GM12878 (cell line): ENCODE measurements at regions not wholly inside any gene's neighbourhood (a gene's known extent, or its start where the extent isn't known, plus 50 kb on each side); places are given as distances from the start of the nearest gene placed in this dataset.

Experiments used
- ATAC-seq: fragments of 200-7000 bp; cut with Tn5 transposase; 3 replicates; pipeline ENCODE4 v1.9.1; 2020; ENCODE audit warnings: mild to moderate bottlenecking, moderate library complexity
- BruUV-seq: library from RNA; stranded (reverse); fragments of 400-500 nt; replicated peaks from 2 replicates; lab custom pipeline; 2021; lab: Mats Ljungman, UMichigan
- CTCF ChIA-PET: fragments of 300-600 bp; sonication (Branson Sonifier 250); formaldehyde crosslinking; extraction: SDS; loops from one replicate; lab custom pipeline; 2021; ENCODE audit warnings: inconsistent platforms; lab: Yijun Ruan, JAX
- POLR2A ChIA-PET: fragments of 350-600 bp; formaldehyde crosslinking; extraction: SDS; loops from one replicate; lab custom pipeline; 2021; ENCODE audit warnings: inconsistent platforms; lab: Charles Lee
- RAD21 ChIA-PET: fragments of 300-600 bp; sonication (Branson Sonifier 250); formaldehyde crosslinking; loops from one replicate; lab custom pipeline; 2023; ENCODE audit warnings: antibody characterized with exemption; ENCODE audit not compliant: unreplicated experiment; lab: Charles Lee
- SMC1A ChIA-PET: fragments of 300-600 bp; sonication (Branson Sonifier 250); formaldehyde crosslinking; loops from one replicate; lab custom pipeline; 2023; ENCODE audit not compliant: unreplicated experiment, uncharacterized antibody; lab: Charles Lee
- DNase-seq: peaks from one replicate; pipeline ENCODE4 v3.0.0-alpha.2; 2011; ENCODE audit warnings: low read depth, low spot score
- FAIRE-seq: peaks from 3 replicates; lab custom pipeline; 2011; peaks lifted over from hg19 to GRCh38; lab: Jason Lieb, UNC
- H2AFZ ChIP-seq: 2 replicates; pipeline ENCODE4 v1.6.0; 2011; ENCODE audit warnings: low read depth, low read length, control low read depth; ENCODE audit not compliant: control insufficient read depth
- H3K27ac ChIP-seq: 2 replicates; pipeline ENCODE4 v1.5.1; 2011; ENCODE audit warnings: control low read depth; ENCODE audit not compliant: control insufficient read depth, insufficient read depth
- H3K27me3 ChIP-seq, 2 experiments: replicated peaks in 1 of 2; 2 replicates each; pipeline versions ENCODE4 v1.6.0 to v1.6.1; 2011; ENCODE audit warnings: low read length in 1 of 2; ENCODE audit not compliant: control insufficient read depth in 2 of 2, insufficient read depth in 2 of 2
- H3K36me3 ChIP-seq, 2 experiments: 2 replicates each; pipeline ENCODE4 v1.5.1; 2011; ENCODE audit warnings: low read length in 1 of 2; ENCODE audit not compliant: control insufficient read depth in 2 of 2, insufficient read depth in 2 of 2
- H3K4me1 ChIP-seq: 2 replicates; pipeline ENCODE4 v1.6.1; 2011; ENCODE audit warnings: mild to moderate bottlenecking, low read length, moderate library complexity, mixed read lengths; ENCODE audit not compliant: control insufficient read depth, insufficient read depth
- H3K4me2 ChIP-seq: 2 replicates; pipeline ENCODE4 v1.6.0; 2011; ENCODE audit warnings: control low read depth; ENCODE audit not compliant: control insufficient read depth, insufficient read depth
- H3K4me3 ChIP-seq: fragments of 200-600 bp; sonication (generic); 2 replicates; pipeline ENCODE4 v1.5.1; 2016
- H3K79me2 ChIP-seq: 2 replicates; pipeline ENCODE4 v1.6.0; 2011; ENCODE audit warnings: low read length; ENCODE audit not compliant: control insufficient read depth, insufficient read depth
- H3K9ac ChIP-seq: 2 replicates; pipeline ENCODE4 v1.8.0; 2011; ENCODE audit warnings: low read length, control low read depth, mixed read lengths; ENCODE audit not compliant: control insufficient read depth, insufficient read depth
- H3K9me3 ChIP-seq: replicated peaks from 3 replicates; pipeline ENCODE4 v1.5.1; 2011; ENCODE audit warnings: mild to moderate bottlenecking, low read length; ENCODE audit not compliant: control insufficient read depth, insufficient read depth
- H4K20me1 ChIP-seq: 2 replicates; pipeline ENCODE4 v1.6.0; 2011; ENCODE audit not compliant: control insufficient read depth, insufficient read depth
- ASH2L ChIP-seq: fragments of 300-600, 200-600 bp; sonication (generic); IDR thresholded peaks from 2 replicates; pipeline ENCODE4 v1.6.1; 2017; ENCODE audit warnings: low read depth, mild to moderate bottlenecking, borderline replicate concordance
- CUX1 ChIP-seq: IDR thresholded peaks from 2 replicates; pipeline ENCODE4 v1.6.1; 2012; ENCODE audit warnings: improper control_type of control experiment, low read depth, low read length; ENCODE audit not compliant: insufficient replicate concordance
- EP300 ChIP-seq, 2 experiments: fragments of 150-350 bp in 1 of 2; IDR thresholded peaks; 2 replicates each; pipeline ENCODE4 v1.6.1; 2011 to 2012; ENCODE audit warnings: low read depth in 2 of 2, low read length in 2 of 2, borderline replicate concordance in 1 of 2, improper control_type of control experiment in 1 of 2, inconsistent platforms in 1 of 2; ENCODE audit not compliant: control insufficient read depth in 1 of 2
- EZH2 ChIP-seq: IDR thresholded peaks from 2 replicates; pipeline ENCODE4 v1.6.1; 2012; ENCODE audit warnings: low read depth, mild to moderate bottlenecking, control low read depth, inconsistent platforms, low read length, borderline replicate concordance; ENCODE audit not compliant: control insufficient read depth
- FOS ChIP-seq: IDR thresholded peaks from 3 replicates; pipeline ENCODE4 v1.6.1; 2011; ENCODE audit warnings: borderline replicate concordance; ENCODE audit not compliant: insufficient read length; ENCODE audit errors: extremely low read depth
- MTA3 ChIP-seq: IDR thresholded peaks from 2 replicates; pipeline ENCODE4 v1.6.1; 2012; ENCODE audit warnings: low read length, inconsistent platforms, borderline replicate concordance
- NR2F1 ChIP-seq: fragments of 450-650 bp; conservative IDR thresholded peaks from 2 replicates; pipeline ENCODE4 v1.6.1; 2017; ENCODE audit warnings: mild to moderate bottlenecking
- POLR2AphosphoS5 ChIP-seq: IDR thresholded peaks from 2 replicates; pipeline ENCODE4 v1.6.1; 2011; ENCODE audit warnings: mild to moderate bottlenecking, low read length, inconsistent platforms
- RBBP5 ChIP-seq: fragments of 200-600 bp; sonication (generic); conservative IDR thresholded peaks from 2 replicates; pipeline ENCODE4 v1.6.1; 2016
- SIN3A ChIP-seq: IDR thresholded peaks from 2 replicates; pipeline ENCODE4 v1.6.1; 2012; ENCODE audit warnings: low read depth, low read length, improper control_type of control experiment
- SMAD1 ChIP-seq: fragments of 450-650 bp; IDR thresholded peaks from 2 replicates; pipeline ENCODE4 v1.6.1; 2018; ENCODE audit warnings: mild to moderate bottlenecking, low read depth; ENCODE audit not compliant: partially characterized antibody
- SMARCA5 ChIP-seq: fragments of 450-650 bp; IDR thresholded peaks from 2 replicates; pipeline ENCODE4 v1.6.1; 2017; ENCODE audit warnings: mild to moderate bottlenecking
- SP1 ChIP-seq: IDR thresholded peaks from one replicate; pipeline ENCODE4 v1.6.1; 2011; ENCODE audit warnings: low read depth, low read length
- SUPT20H ChIP-seq: IDR thresholded peaks from 2 replicates; pipeline ENCODE4 v1.6.1; 2011; ENCODE audit warnings: low read depth, mild to moderate bottlenecking, low read length, moderate library complexity, borderline replicate concordance; ENCODE audit not compliant: control insufficient read depth
- ZNF207 ChIP-seq: fragments of 450-650 bp; IDR thresholded peaks from 2 replicates; pipeline ENCODE4 v1.6.1; 2014; ENCODE audit warnings: antibody characterized with exemption, mild to moderate bottlenecking, borderline replicate concordance
- WGBS: methylation state at CpG from one replicate; pipeline ENCODE4 v1.1.6; 2016; ENCODE audit warnings: low lambda C conversion rate; ENCODE audit not compliant: insufficient replicate concordance, insufficient coverage; ENCODE audit errors: missing lambda C conversion rate; 5-methylcytosine and 5-hydroxymethylcytosine counted together
- in situ Hi-C: fragments of 300-500 bp; cut with MboI; formaldehyde crosslinking; loops from 9 replicates; pipeline ENCODE4 v1.14.3; 2018; ENCODE audit warnings: mixed read lengths
- intact Hi-C: fragments of 100-400 bp; cut with micrococcal nuclease; formaldehyde crosslinking; loops from one replicate; pipeline ENCODE4 v1.14.2; 2022; ENCODE audit not compliant: unreplicated experiment

- no peak overlapping the region for H3K27ac ChIP-seq
- ChIA-PET CTCF (interaction anchor here (0.6 to 1.3 kb wide), 3 partner anchors 11 to 25 kb away, joined by 3 read pairs; no protein-coding TSS in a partner anchor), SMC1A (interaction anchor here (1.5 kb wide), 1 partner anchor 12 kb away, joined by 4 read pairs; no protein-coding TSS in a partner anchor)
These were observed 85.6 kb upstream of the ACP3 start for GRCh38 chr3:132231633-132232032.

GRCh38 chr3:132232231-132232792 lies 84.9 kb upstream of the ACP3 start:
- in situ Hi-C loops: no loop called here
- ChIA-PET SMC1A (interaction anchor here (1.1 to 1.5 kb wide), 2 partner anchors 11 to 13 kb away, joined by 3 to 4 read pairs; no protein-coding TSS in a partner anchor), POLR2A (no interaction called here), RAD21 (no interaction called here), CTCF (interaction anchor here (0.6 to 1.3 kb wide), 3 partner anchors 12 to 25 kb away, joined by 3 read pairs; no protein-coding TSS in a partner anchor)
- H2AFZ ChIP-seq: no peak overlapping the region
- no TSS peak for BruUV-seq
- no peaks in the 10 kb centered on the region for H3K27me3 ChIP-seq
- no peak overlapping the region for H3K9ac ChIP-seq
- WGBS: 31% methylated on average over 2 of the region's 2 CpGs
- H3K4me3 ChIP-seq: no peak overlapping the region
- ATAC-seq (no peak), DNase-seq (no peak), FAIRE-seq (no peak)
- H3K4me2 ChIP-seq: no peak overlapping the region
- H3K79me2 ChIP-seq: no peaks in the 10 kb centered on the region
- no peaks in the 10 kb centered on the region; the same call in 1 of the 2 replicates for H3K4me1 ChIP-seq
- no peaks in the 10 kb centered on the region for H3K9me3 ChIP-seq
- H3K27ac ChIP-seq: no peak overlapping the region
- intact Hi-C loops: no loop called here
- no peaks in the 10 kb centered on the region for H3K36me3 ChIP-seq
- no peaks in the 10 kb centered on the region for H4K20me1 ChIP-seq
- no peak for TF ChIP-seq SUPT20H
- TF ChIP-seq SMAD1: no peak
- TF ChIP-seq POLR2AphosphoS5: no peak
- TF ChIP-seq EZH2: no peak
- no peak for TF ChIP-seq SIN3A
- TF ChIP-seq RBBP5: no peak
- no peak for TF ChIP-seq ZNF207
- TF ChIP-seq CUX1: no peak
- no peak for TF ChIP-seq SMARCA5
- TF ChIP-seq FOS: no peak
- no peak for TF ChIP-seq NR2F1

More at GRCh38 chr3:132231633-132232032, 85.6 kb upstream of the ACP3 start:
- POLR2A ChIA-PET: no interaction called here
- no peaks in the 10 kb centered on the region for H3K4me1 ChIP-seq
- intact Hi-C loops: no loop called here
- H4K20me1 ChIP-seq: no peaks in the 10 kb centered on the region
- TF ChIP-seq FOS (no peak), MTA3 (no peak), EP300 (IDR thresholded peaks at IDR 0.05; ENCODE audit: borderline replicate concordance in 1 of 2, control insufficient read depth in 1 of 2, low read depth in 2 of 2, low read length in 2 of 2) (no peak), SP1 (no peak), ASH2L (no peak)
- TF ChIP-seq, all 136 proteins: peak for 0
- no peak overlapping the region for H2AFZ ChIP-seq
- RAD21 ChIA-PET: no interaction called here
- H3K27me3 ChIP-seq: no peaks in the 10 kb centered on the region
- H3K9me3 ChIP-seq: no peaks in the 10 kb centered on the region
- in situ Hi-C loops: no loop called here
- no peaks in the 10 kb centered on the region for H3K36me3 ChIP-seq
- no peaks in the 10 kb centered on the region for H3K79me2 ChIP-seq
- FAIRE-seq (no peak), DNase-seq (no peak), ATAC-seq (no peak)
- H3K4me2 ChIP-seq: no peak overlapping the region
- H3K4me3 ChIP-seq: no peak overlapping the region
- BruUV-seq: no TSS peak
- no peak overlapping the region for H3K9ac ChIP-seq
